MM.1S (cell line): ENCODE measurements at regions not wholly inside any gene's neighbourhood (a gene's known extent, or its start where the extent isn't known, plus 50 kb on each side); places are given as distances from the start of the nearest gene placed in this dataset.

Source experiments
- CTCF ChIP-seq: fragments of 300-600 bp; sonication (generic); IDR thresholded peaks from 2 replicates; pipeline ENCODE4 v1.5.1; 2016; ENCODE audit warnings: antibody characterized with exemption, low read length, mixed read lengths
- EZH2 ChIP-seq: fragments of 300-600 bp; sonication (generic); optimal IDR thresholded peaks from 2 replicates; pipeline ENCODE3; 2017; ENCODE audit warnings: low read depth, mild to moderate bottlenecking, antibody characterized with exemption, low read length, mixed read lengths
- EZH2phosphoT487 ChIP-seq: fragments of 300-600 bp; sonication (generic); IDR thresholded peaks from 2 replicates; pipeline ENCODE4 v1.6.1; 2018; ENCODE audit warnings: antibody characterized with exemption, low read length

GRCh38 chr2:149731079-149731478 lies 143.5 kb upstream of the MMADHC start:
- TF ChIP-seq CTCF (no peak), EZH2phosphoT487 (no peak), EZH2 (no peak)
